ENCODE measurements at regions not wholly inside any gene's neighbourhood (a gene's known extent, or its start where the extent isn't known, plus 50 kb on each side); places are given as distances from the start of the nearest gene placed in this dataset.
"Not testable (repeated sequence)": the region's sequence is repeated elsewhere in the genome, so short reads cannot be mapped to it uniquely, and the experiment has no call there.

- no peak for DNase-seq
Observed at GRCh38 chr6:10101551-10102252, 313.2 kb downstream of the TFAP2A start.

DNA sequence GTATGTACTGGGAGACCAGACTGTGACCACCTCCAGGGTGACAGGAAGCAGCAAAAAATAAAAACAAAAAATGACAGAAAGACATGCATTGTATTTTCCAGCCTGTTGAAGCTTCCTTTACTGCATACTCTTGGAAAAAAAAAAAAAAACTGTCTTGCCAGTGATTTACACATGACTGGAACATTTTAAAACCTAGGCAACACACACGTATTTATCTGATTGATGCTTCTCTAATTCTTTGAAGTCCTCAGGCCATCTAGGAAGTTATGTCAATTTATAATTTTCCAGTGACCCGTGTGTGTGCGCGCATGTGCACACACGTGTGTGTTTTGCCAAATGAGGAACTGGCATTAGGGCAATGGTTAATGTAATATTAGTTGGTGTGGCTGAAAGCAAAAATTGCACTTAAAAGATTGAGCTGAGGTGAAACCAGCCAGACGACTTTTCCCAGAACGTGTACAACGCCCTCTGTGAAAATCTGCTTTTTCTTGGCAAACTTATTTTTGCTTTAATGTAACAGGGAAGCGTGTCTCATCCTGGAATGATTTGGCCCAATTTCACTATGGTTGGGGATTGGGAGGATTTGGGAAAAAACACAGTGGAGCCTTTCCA is 315.2 kb downstream of the TFAP2A start:
- no peak for DNase-seq

GRCh38 chr6:10098756-10099528 is 315.9 kb downstream of the TFAP2A start:
- DNase-seq: no peak

- DNase-seq: no peak
Observed at GRCh38 chr6:10093282-10093681, 321.6 kb downstream of the TFAP2A start.

DNA sequence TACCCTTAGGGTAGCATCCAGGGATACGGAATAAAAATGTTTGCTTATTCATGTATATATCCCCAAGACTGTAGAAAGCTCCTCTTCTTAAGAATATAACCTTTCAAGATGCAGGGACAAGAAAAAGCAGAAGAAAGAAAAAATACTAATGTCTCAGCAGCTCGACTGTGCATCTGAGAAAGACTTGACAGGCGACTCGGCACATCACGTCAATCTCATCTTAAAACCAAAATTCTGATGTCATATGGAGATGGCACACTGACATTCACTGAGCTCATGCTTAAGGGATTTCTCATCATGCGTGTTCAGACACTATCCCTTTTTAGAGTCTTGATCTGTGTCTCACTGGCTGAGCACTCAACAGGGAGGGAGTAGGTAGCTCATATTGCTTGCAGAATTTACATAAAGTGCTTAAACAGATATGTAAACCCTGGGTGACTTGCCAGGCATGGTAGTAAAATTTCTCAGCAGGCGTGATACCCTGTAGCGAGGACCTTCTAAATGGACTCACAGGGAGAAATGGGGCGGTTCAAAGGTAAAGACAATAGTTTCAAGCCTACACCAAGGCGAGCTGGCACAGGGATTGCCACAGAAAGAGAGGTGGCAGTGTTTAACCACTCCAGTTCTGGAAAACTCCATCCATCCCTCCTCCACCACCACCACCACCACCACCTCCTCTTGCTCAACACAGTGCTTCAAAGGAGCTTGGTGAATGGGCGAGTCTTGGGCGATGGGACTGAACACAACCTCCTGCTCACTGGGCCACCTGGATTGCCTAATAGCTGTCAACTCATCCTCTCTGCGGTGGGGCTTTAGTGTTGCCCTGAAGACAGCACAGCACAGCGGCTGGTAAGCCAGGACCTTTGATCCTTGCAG is 330.5 kb downstream of the TFAP2A start:
- no peak for DNase-seq

DNA sequence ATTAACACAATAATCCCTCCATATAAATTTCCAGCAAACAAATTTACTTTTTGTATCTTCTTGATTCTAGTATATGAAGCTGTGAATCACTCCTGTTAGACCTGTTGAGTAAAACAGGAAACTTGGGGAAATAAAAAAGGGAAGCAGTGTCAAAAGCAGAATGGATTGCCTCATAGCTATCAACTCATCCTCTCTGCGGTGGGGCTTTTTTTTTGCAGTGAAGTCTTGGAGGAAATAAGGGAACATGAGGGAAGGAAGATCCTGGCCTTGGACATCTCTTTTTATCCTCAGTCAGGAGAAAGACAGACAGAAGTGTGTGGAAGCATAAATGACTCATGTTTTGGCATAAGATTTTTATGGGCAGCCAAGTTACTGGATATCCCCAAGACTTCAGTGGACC is 332.5 kb downstream of the TFAP2A start:
- DNase-seq: peak; percentile 33

- DNase-seq: no peak
Observed at GRCh38 chr6:10081957-10082356, 332.9 kb downstream of the TFAP2A start.

DNA sequence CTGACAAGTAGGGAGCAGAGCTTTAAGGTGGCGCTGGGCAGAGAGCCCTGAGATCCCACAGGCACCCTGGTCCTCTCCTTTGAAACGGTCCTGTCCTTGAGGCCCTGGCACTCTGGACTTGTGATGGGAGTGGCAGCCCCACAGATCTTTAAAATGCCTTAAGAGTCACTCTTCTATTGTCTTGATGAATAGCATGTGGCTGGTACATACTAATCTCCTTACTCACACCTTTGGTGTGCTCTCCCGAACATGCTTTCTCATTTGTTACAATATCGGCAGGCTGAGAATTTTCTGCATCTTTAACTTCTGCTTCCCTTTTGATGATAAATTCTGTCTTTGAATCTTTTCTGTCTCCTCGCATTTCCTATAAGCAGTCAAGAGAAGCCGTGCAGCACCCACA is 333.8 kb downstream of the TFAP2A start:
- DNase-seq: no peak

- no peak for DNase-seq
Observed at GRCh38 chr6:10080561-10080960, 334.3 kb downstream of the TFAP2A start.

GRCh38 chr6:10078581-10078980 is 336.3 kb downstream of the TFAP2A start:
- DNase-seq: no peak

GRCh38 chr6:10074726-10075125 is 340.1 kb downstream of the TFAP2A start:
- DNase-seq: not testable (repeated sequence)

- DNase-seq: no peak
Observed at GRCh38 chr6:10073341-10073740, 341.5 kb downstream of the TFAP2A start.

DNA sequence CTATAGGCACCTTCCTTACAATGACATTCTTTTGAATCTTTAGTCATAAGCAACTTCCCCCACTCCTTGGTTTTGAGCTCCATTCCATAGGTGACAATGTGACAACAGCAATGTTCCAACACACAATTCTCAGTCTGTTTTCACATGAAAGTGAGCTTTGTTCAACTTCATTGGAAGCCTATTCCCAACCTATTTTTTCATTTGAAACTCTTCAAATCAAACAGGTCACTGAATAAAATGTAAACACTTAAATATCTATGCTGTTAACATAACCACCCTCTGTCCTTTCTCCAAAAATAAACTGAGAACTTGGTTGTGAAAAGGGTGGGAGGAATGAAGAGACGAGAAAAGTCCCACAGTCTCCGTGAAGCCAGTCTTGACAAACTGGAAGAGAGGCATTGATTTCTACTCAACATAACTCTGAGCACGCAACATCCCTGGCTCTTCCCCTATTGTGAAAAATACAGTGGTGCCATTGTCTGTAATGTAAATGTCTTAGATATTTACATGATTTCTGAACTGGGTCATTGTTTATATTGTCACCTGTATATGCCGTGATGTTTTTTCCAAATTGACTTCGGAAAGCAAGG is 343.1 kb downstream of the TFAP2A start:
- DNase-seq: no peak

DNA sequence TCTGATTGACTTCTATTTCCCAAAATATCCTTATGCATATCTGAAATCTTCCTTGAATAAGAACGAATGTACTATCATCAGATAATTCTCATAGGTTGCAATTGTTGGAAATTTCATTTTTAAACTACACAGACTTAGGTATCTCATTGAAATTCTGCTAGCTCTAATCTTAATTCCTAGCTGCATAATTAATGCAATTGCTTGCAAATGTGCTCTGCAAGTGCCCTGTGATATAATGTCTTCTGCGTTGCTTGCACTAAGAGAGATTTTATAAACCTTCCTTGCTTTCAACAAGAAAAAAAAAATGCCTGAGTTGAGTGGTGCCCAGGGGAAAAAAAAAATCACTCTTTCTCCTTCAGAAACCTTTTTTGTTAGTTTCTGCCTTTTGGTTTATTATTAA is 354.9 kb downstream of the TFAP2A start:
- DNase-seq: no peak

DNA sequence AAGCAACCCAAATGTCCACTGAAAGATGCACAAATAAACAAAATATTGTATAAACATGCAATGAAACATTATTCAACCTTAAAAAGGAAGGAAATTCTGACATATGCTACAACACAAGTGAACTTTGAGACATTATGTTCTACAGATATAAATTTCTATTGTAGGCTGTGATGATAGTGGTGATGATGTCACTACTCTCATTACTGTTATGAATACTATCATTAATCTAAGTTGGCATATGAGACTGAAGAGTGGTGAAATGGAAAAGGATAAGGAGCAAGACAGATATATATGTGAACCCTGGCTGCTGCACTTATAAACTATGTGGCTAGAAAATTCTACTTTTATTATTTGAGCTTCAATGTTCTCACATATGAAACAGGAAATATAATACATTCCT is 360.2 kb downstream of the TFAP2A start:
- DNase-seq: no peak

DNA sequence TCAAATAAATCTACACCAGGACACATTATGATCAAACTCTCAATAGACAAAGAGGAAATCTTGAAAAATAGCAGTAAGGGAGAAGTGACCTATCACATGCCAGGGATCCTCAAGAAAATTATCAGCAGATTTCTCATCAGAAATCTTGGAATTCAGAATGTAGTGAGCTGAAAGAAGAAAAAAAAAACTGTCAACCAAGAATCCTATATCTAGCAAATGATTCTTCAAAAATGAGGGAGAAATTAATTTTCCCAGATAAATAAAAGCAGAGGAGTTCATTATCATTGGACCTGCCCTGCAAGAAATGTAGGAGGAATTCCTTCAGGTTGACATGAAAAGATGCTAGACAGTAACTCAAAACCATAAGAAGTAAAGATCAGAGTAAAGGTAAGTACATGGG is 363.6 kb downstream of the TFAP2A start:
- DNase-seq: no peak

GRCh38 chr6:10048370-10049297 is 366.2 kb downstream of the TFAP2A start:
- no peak for DNase-seq

GRCh38 chr6:10042280-10042679 is 372.6 kb downstream of the TFAP2A start:
- no peak for DNase-seq

DNA sequence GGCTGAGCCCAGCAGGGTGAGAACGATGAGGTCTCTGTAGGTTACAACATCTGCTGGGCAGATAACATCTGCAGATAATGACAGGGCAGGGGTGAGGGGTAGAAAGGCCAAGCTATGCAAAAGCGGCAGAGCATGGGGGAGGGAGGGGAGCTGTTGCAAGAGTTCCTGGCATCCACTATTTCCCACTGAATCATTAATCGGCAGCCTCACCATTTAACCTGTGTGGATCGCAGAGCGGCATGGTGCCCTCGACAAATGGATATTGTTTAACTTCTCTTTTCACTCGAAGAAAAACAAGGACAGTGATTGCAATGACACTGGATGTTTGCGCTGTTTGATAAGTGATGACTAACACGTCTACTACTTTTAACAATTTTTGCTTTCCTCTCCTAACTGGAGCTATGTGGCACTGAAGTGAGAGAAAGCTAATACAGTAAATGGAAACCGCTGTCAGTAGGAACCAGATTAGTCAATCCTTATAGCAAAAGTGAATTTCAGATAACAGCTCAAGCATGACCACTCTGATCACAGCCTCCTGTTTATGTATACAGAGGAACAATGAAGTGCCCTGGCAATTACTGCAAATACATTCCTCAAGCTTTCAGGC is 381.5 kb downstream of the TFAP2A start:
- DNase-seq: no peak

DNA sequence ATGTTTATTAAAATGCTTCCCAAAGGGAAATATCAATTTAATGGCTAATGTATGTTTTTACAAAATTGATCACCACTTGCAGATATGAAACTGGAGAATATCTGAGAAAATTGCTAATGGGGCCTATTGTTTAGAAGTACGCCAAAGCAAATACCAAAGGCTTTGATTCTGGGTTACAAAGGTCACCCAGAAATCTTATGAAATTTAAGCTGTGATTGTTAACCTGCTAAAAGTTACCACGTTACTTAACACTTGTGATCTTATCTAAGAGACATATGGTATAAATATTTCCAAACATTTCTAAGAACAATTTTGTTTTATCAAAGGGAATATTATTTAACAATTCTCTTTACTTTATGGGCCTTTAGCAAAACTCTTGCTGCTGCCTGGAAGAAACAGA is 383.3 kb downstream of the TFAP2A start:
- no peak for DNase-seq

DNA sequence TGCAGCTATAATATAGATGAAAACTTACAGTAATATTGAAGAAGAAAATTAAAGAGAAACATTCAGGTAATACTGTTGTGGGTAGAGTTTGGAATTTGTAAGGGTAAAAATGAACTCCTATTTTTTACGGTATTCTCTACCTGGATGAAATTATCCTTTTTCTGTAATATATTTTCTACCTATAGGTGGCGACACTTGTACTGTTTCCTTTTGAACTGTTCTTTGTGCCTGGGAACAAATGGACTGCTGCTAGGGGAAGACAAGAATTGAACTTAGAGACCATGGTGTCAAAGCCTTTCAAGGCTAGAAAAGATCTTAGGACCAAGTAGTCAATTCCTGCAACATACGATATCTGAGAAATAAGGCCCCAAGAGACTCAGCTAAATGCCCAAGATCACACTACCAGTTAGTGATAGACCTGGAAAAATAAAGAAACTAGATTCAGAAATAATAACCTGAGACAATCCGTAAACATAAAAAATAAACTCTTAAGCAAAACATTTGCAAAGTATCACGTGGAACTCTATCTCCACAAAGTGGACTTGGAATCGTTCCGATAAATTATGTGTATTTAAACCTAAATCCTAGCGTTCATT is 383.8 kb downstream of the TFAP2A start:
- DNase-seq: peak; percentile 2
